Epithelial cell of esophagus (primary cell): ENCODE measurements at regions not wholly inside any gene's neighbourhood (a gene's known extent, or its start where the extent isn't known, plus 50 kb on each side); places are given as distances from the start of the nearest gene placed in this dataset.
A peak's percentile ranks its signal among the peaks of the same experiment; 100 is the strongest.

ENCODE experiments used
- DNase-seq: peaks from one replicate; pipeline ENCODE4 v3.0.0; 2010; ENCODE audit warnings: low read depth
- H3K4me3 ChIP-seq: 2 replicates; pipeline ENCODE4 v1.5.1; 2011; ENCODE audit warnings: mild to moderate bottlenecking, low read length, control low read depth
- CTCF ChIP-seq: IDR thresholded peaks from 2 replicates; pipeline ENCODE4 v1.5.1; 2011; ENCODE audit warnings: low read depth, mild to moderate bottlenecking, low read length, control low read depth, inconsistent platforms; ENCODE audit not compliant: insufficient read depth; ENCODE audit errors: missing control alignments

DNA sequence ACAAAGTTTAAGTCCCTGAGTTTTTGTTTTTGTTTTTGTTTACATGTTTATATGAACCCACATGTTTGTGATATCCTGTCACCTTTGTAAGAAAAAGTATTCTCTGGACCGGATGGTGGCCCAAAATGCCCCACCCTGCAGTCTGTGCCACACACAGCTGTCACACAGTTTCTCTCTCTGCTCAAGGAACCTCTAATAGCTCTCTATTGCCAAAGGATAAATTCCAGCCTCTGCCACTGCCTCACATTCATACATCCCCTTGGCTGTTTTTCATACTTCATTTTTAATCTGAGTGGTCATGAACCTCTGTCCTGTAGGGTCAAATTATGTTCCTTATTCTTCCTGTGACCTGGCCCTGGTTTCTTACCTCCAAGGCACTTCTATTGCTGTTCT is 520.3 kb upstream of the CDH5 start:
- H3K4me3 ChIP-seq: no peak overlapping the region
- no peak for DNase-seq
- TF ChIP-seq CTCF: no peak

DNA sequence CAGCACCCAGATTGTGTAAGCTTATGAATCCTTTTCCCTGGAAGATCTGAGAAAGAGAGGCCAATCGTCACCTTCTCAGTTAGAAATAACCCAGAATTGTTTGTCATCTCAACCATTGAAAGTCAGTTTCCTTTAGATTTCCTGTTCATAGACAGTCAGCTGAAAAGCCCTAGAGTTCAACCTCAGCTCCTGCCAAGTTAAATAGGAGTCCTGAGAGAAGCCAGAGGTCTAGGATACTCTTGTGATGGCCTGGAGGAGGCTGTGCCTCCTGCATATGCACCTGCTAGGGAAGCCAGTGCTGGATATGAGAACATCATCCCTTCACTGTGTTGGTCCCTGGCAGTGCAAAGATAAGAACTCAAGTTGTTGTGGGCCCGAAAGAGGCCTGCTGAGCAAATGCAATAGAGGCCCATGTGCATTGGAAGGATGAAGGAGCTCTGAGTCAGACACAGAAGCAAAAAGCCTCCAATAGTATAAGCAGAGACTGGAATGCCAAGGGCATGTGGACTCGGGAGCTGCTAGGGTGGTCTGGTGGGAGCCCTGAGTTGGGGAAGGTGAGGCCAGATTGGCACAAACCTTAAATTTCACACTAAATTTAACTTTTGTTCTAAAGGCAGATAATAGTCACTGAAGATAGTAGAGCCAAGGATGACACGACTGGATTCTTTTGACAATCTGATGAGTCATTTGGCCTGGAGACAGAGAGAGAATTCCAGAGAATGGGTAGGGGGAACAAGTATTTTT is 520.9 kb upstream of the CDH5 start:
- peak; percentile 36 for DNase-seq
- H3K4me3 ChIP-seq: no peak overlapping the region
- no peak for TF ChIP-seq CTCF

GRCh38 chr16:65843941-65844340 is 522.5 kb upstream of the CDH5 start:
- TF ChIP-seq CTCF: no peak
- no peak overlapping the region for H3K4me3 ChIP-seq
- no peak for DNase-seq

GRCh38 chr16:65842067-65842466 is 524.4 kb upstream of the CDH5 start:
- DNase-seq: peak; percentile 72
- no peak overlapping the region for H3K4me3 ChIP-seq
- TF ChIP-seq CTCF: no peak

DNA sequence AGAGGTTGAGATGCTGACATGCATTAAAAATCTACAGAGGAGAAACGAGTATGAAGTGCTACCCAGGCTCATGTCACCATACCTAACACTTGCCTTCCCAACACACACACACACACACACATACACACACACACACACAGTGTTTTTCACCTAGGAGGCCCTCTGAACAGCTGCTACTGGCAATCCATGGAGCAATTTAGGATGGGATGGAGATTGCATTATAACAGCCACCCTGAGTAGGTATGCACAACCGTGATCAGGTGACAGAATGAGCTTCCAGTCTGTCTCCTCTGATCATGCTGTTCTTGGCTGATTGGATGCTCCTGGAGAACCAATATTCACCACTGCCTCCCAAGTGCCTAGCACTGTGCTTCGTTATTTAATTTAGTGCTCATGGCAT is 528.5 kb upstream of the CDH5 start:
- no peak for DNase-seq

GRCh38 chr16:65837464-65837863 is 529.0 kb upstream of the CDH5 start:
- TF ChIP-seq CTCF: no peak
- H3K4me3 ChIP-seq: no peak overlapping the region
- DNase-seq: no peak

More for the DNA sequence above, 528.5 kb upstream of the CDH5 start:
- TF ChIP-seq CTCF: no peak
- H3K4me3 ChIP-seq: no peak overlapping the region

- no peak for TF ChIP-seq CTCF
- no peak overlapping the region for H3K4me3 ChIP-seq
- DNase-seq: no peak
Measured at GRCh38 chr16:65834688-65835087, 531.8 kb upstream of the CDH5 start.
